H1 (cell line): ENCODE measurements at regions not wholly inside any gene's neighbourhood (a gene's known extent, or its start where the extent isn't known, plus 50 kb on each side); places are given as distances from the start of the nearest gene placed in this dataset.

Experiments
- CTCF ChIA-PET: fragments of 300-600 bp; sonication (Branson Sonifier 250); formaldehyde crosslinking; loops from one replicate; lab custom pipeline; 2021; ENCODE audit not compliant: partially characterized antibody; lab: Charles Lee
- POLR2A ChIA-PET: fragments of 300-600 bp; sonication (Branson Sonifier 250); formaldehyde crosslinking; loops from one replicate; lab custom pipeline; 2021; ENCODE audit warnings: inconsistent platforms; ENCODE audit not compliant: partially characterized antibody; lab: Charles Lee
- DNase-seq, 2 experiments: peaks; one replicate each; pipeline versions ENCODE4 v3.0.0 to v3.0.0-alpha.2; 2010 to 2022; ENCODE audit warnings: low spot score in 2 of 2, low read depth in 1 of 2, mixed read lengths in 1 of 2
- FAIRE-seq: peaks from 2 replicates; lab custom pipeline; 2011; peaks lifted over from hg19 to GRCh38; lab: Jason Lieb, UNC
- H2AFZ ChIP-seq: 2 replicates; pipeline ENCODE4 v1.8.1; 2012; ENCODE audit warnings: low read length, inconsistent platforms
- H2AK5ac ChIP-seq: 2 replicates; pipeline ENCODE4 v1.6.1; 2013; ENCODE audit warnings: low read depth, low read length
- H2BK120ac ChIP-seq: replicated peaks from 2 replicates; pipeline ENCODE3; 2013; ENCODE audit warnings: low read depth, low read length, inconsistent platforms
- H2BK12ac ChIP-seq: 2 replicates; pipeline ENCODE4 v1.6.1; 2013; ENCODE audit warnings: low read depth, low read length
- H2BK15ac ChIP-seq: 2 replicates; pipeline ENCODE4 v1.6.1; 2013; ENCODE audit warnings: low read length
- H2BK20ac ChIP-seq: 2 replicates; pipeline ENCODE4 v1.6.1; 2013; ENCODE audit warnings: low read length
- H2BK5ac ChIP-seq: 2 replicates; pipeline ENCODE4 v1.6.1; 2013; ENCODE audit warnings: low read depth, low read length
- H3K14ac ChIP-seq: 2 replicates; pipeline ENCODE4 v1.6.1; 2013; ENCODE audit warnings: inconsistent platforms; ENCODE audit not compliant: insufficient read length
- H3K18ac ChIP-seq: 2 replicates; pipeline ENCODE4 v1.6.1; 2013; ENCODE audit warnings: low read length; ENCODE audit errors: extremely low read depth
- H3K23ac ChIP-seq: 2 replicates; pipeline ENCODE4 v1.6.1; 2013; ENCODE audit warnings: inconsistent platforms; ENCODE audit not compliant: insufficient read length
- H3K23me2 ChIP-seq: 2 replicates; pipeline ENCODE4 v1.6.1; 2013; ENCODE audit warnings: low read depth, low read length
- H3K27ac ChIP-seq: 2 replicates; pipeline ENCODE4 v1.6.1; 2011; ENCODE audit warnings: low read depth, low read length, inconsistent platforms
- H3K27me3 ChIP-seq, 4 experiments: replicated peaks in 1 of 4; 1 replicate in 1 of 4; 2 replicates in 3 of 4; pipeline versions ENCODE4 v1.6.1 to v1.8.1; 2011 to 2013; ENCODE audit warnings: low read length in 3 of 4, mild to moderate bottlenecking in 3 of 4, inconsistent platforms in 2 of 4, mixed read lengths in 2 of 4, moderate library complexity in 1 of 4; ENCODE audit not compliant: control insufficient read depth in 3 of 4, insufficient read depth in 3 of 4; ENCODE audit errors: extremely low read depth in 1 of 4
- H3K36me3 ChIP-seq, 4 experiments: 2 replicates each; pipeline versions ENCODE4 v1.6.1 to v1.8.1; 2011 to 2013; ENCODE audit warnings: mild to moderate bottlenecking in 4 of 4, low read length in 3 of 4, moderate library complexity in 2 of 4, control low read depth in 1 of 4, inconsistent platforms in 1 of 4; ENCODE audit not compliant: insufficient read depth in 4 of 4, control insufficient read depth in 2 of 4
- H3K4ac ChIP-seq: replicated peaks from 2 replicates; pipeline ENCODE3; 2013; ENCODE audit warnings: low read length, low read depth, mixed read lengths, inconsistent platforms; ENCODE audit not compliant: insufficient read length
- H3K4me1 ChIP-seq, 4 experiments: replicated peaks in 1 of 4; 1 replicate in 1 of 4; 2 replicates in 3 of 4; pipeline versions ENCODE4 v1.6.1 to v1.8.1; 2011 to 2013; ENCODE audit warnings: low read length in 3 of 4, inconsistent platforms in 2 of 4, mixed read lengths in 1 of 4; ENCODE audit not compliant: insufficient read depth in 4 of 4, control insufficient read depth in 3 of 4
- H3K4me2 ChIP-seq, 2 experiments: 2 replicates each; pipeline versions ENCODE4 v1.6.1 to v1.8.1; 2011 to 2013; ENCODE audit warnings: low read depth in 2 of 2, low read length in 2 of 2, control low read depth in 1 of 2, inconsistent platforms in 1 of 2, mild to moderate bottlenecking in 1 of 2; ENCODE audit not compliant: insufficient read depth in 1 of 2
- H3K4me3 ChIP-seq, 4 experiments: fragments of 200-600, 300-600 bp in 1 of 4; sonication (generic), shearing (Covaris generic), sonication (Bioruptor Twin) in 1 of 4; 2 replicates each; pipeline versions ENCODE4 v1.5.1 to v1.8.1; 2011 to 2016; ENCODE audit warnings: low read length in 4 of 4, low read depth in 3 of 4, control low read depth in 2 of 4, inconsistent platforms in 2 of 4, mild to moderate bottlenecking in 2 of 4, mixed read lengths in 1 of 4, moderate library complexity in 1 of 4; ENCODE audit not compliant: insufficient read depth in 2 of 4; ENCODE audit errors: extremely low read depth in 1 of 4
- H3K56ac ChIP-seq: replicated peaks from 2 replicates; pipeline ENCODE3; 2013; ENCODE audit warnings: low read depth, mild to moderate bottlenecking, mixed read lengths, low read length, inconsistent platforms; ENCODE audit not compliant: insufficient read length
- H3K79me1 ChIP-seq: 2 replicates; pipeline ENCODE4 v1.6.1; 2013; ENCODE audit warnings: low read depth, low read length, control low read depth
- H3K79me2 ChIP-seq, 2 experiments: 2 replicates each; pipeline versions ENCODE4 v1.6.1 to v1.8.1; 2012 to 2013; ENCODE audit warnings: low read length in 2 of 2, mild to moderate bottlenecking in 2 of 2, inconsistent platforms in 1 of 2; ENCODE audit not compliant: insufficient read depth in 2 of 2, control insufficient read depth in 1 of 2
- H3K9ac ChIP-seq, 4 experiments: replicated peaks in 1 of 4; 1 replicate in 1 of 4; 2 replicates in 3 of 4; pipeline versions ENCODE4 v1.6.1 to v1.8.1; 2011 to 2013; ENCODE audit warnings: low read depth in 3 of 4, low read length in 3 of 4, control low read depth in 2 of 4, mild to moderate bottlenecking in 2 of 4, moderate library complexity in 2 of 4, inconsistent platforms in 1 of 4; ENCODE audit errors: extremely low read depth in 1 of 4
- H3K9me3 ChIP-seq, 2 experiments: 2 replicates each; pipeline versions ENCODE4 v1.6.1 to v1.8.1; 2012 to 2013; ENCODE audit warnings: mild to moderate bottlenecking in 2 of 2, moderate library complexity in 2 of 2, control low read depth in 1 of 2, inconsistent platforms in 1 of 2, low read depth in 1 of 2, low read length in 1 of 2, mixed read lengths in 1 of 2; ENCODE audit not compliant: insufficient read depth in 2 of 2
- H4K20me1 ChIP-seq, 2 experiments: replicated peaks in 1 of 2; 2 replicates each; pipeline versions ENCODE3 to v1.8.1; 2011 to 2013; ENCODE audit warnings: inconsistent platforms in 2 of 2, low read length in 2 of 2, mild to moderate bottlenecking in 1 of 2; ENCODE audit not compliant: insufficient read depth in 2 of 2, control insufficient read depth in 1 of 2
- H4K5ac ChIP-seq: 2 replicates; pipeline ENCODE4 v1.6.1; 2013; ENCODE audit warnings: low read length, low read depth, mixed read lengths, inconsistent platforms; ENCODE audit not compliant: insufficient read length
- H4K8ac ChIP-seq: 2 replicates; pipeline ENCODE4 v1.8.0; 2013; ENCODE audit warnings: mild to moderate bottlenecking, moderate library complexity, low read length, inconsistent platforms; ENCODE audit not compliant: insufficient read depth; ENCODE audit errors: extremely low read depth
- H4K91ac ChIP-seq: replicated peaks from 2 replicates; pipeline ENCODE3; 2013; ENCODE audit warnings: low read length, mixed read lengths, inconsistent platforms; ENCODE audit not compliant: insufficient read length
- BCL11A ChIP-seq, 2 experiments: IDR thresholded peaks; one replicate each; pipeline ENCODE4 v1.6.1; 2011; ENCODE audit warnings: low read depth in 2 of 2, low read length in 2 of 2, mild to moderate bottlenecking in 2 of 2
- CBX8 ChIP-seq: fragments of 300-800, 300-1000 bp; sonication (generic); IDR thresholded peaks from 2 replicates; pipeline ENCODE4 v1.7.1; 2016; ENCODE audit warnings: low read depth, low read length, borderline replicate concordance
- CHD1 ChIP-seq: IDR thresholded peaks from 2 replicates; pipeline ENCODE4 v1.6.1; 2012; ENCODE audit warnings: low read depth, low read length, improper control_type of control experiment
- CHD2 ChIP-seq: IDR thresholded peaks from 2 replicates; pipeline ENCODE4 v1.6.1; 2012; ENCODE audit warnings: low read length, improper control_type of control experiment
- MAFK ChIP-seq: IDR thresholded peaks from 2 replicates; pipeline ENCODE4 v1.6.1; 2012; ENCODE audit warnings: low read depth, mild to moderate bottlenecking, improper control_type of control experiment, low read length
- PHF8 ChIP-seq: fragments of 200-600 bp; sonication (generic); conservative IDR thresholded peaks from 2 replicates; pipeline ENCODE4 v1.7.1; 2012; ENCODE audit warnings: low read depth, mild to moderate bottlenecking, inconsistent platforms, low read length, moderate library complexity
- POLR2A ChIP-seq, 2 experiments: IDR thresholded peaks; 1 replicate in 1 of 2; 2 replicates in 1 of 2; pipeline ENCODE4 v1.6.1; 2011; ENCODE audit warnings: low read depth in 2 of 2, low read length in 2 of 2, mild to moderate bottlenecking in 2 of 2; ENCODE audit errors: control extremely low read depth in 1 of 2
- POLR2AphosphoS5 ChIP-seq: IDR thresholded peaks from 2 replicates; pipeline ENCODE4 v1.6.1; 2011; ENCODE audit warnings: low read depth, low read length
- POU5F1 ChIP-seq: IDR thresholded peaks from 2 replicates; pipeline ENCODE4 v1.6.1; 2011; ENCODE audit warnings: low read depth, mild to moderate bottlenecking, low read length, moderate library complexity
- RAD21 ChIP-seq, 2 experiments: IDR thresholded peaks in 1 of 2; conservative IDR thresholded peaks in 1 of 2; 2 replicates each; pipeline ENCODE4 v1.6.1; 2011; ENCODE audit warnings: low read depth in 2 of 2, low read length in 2 of 2, improper control_type of control experiment in 1 of 2, inconsistent platforms in 1 of 2, mild to moderate bottlenecking in 1 of 2, moderate library complexity in 1 of 2
- RFX5 ChIP-seq: IDR thresholded peaks from 2 replicates; pipeline ENCODE4 v1.6.1; 2011; ENCODE audit warnings: low read depth, low read length, improper control_type of control experiment, borderline replicate concordance
- SAP30 ChIP-seq: fragments of 300-600 bp; sonication (generic); IDR thresholded peaks from 2 replicates; pipeline ENCODE4 v1.7.1; 2012; ENCODE audit warnings: low read length, moderate library complexity, mild to moderate bottlenecking, inconsistent platforms; ENCODE audit not compliant: insufficient read depth, insufficient replicate concordance
- SP1 ChIP-seq: IDR thresholded peaks from 2 replicates; pipeline ENCODE4 v1.6.1; 2011; ENCODE audit warnings: low read depth, low read length
- SP4 ChIP-seq: IDR thresholded peaks from 2 replicates; pipeline ENCODE4 v1.6.1; 2012; ENCODE audit warnings: low read length, inconsistent platforms
- TBP ChIP-seq: IDR thresholded peaks from 2 replicates; pipeline ENCODE4 v1.6.1; 2011; ENCODE audit warnings: low read depth, low read length, improper control_type of control experiment
- WGBS, 2 experiments: shearing (Covaris generic) in 1 of 2; methylation state at CpG; one replicate each; pipeline versions ENCODE4 v1.1.6 to v1.1.7; 2013 to 2015; ENCODE audit warnings: low lambda C conversion rate in 2 of 2, mixed read lengths in 2 of 2, inconsistent platforms in 1 of 2, low coverage in 1 of 2, missing lambda C conversion rate in 1 of 2; ENCODE audit not compliant: insufficient replicate concordance in 2 of 2, insufficient coverage in 1 of 2, insufficient read length in 1 of 2; ENCODE audit errors: extremely low coverage in 1 of 2, missing lambda C conversion rate in 1 of 2; 5-methylcytosine and 5-hydroxymethylcytosine counted together

DNA sequence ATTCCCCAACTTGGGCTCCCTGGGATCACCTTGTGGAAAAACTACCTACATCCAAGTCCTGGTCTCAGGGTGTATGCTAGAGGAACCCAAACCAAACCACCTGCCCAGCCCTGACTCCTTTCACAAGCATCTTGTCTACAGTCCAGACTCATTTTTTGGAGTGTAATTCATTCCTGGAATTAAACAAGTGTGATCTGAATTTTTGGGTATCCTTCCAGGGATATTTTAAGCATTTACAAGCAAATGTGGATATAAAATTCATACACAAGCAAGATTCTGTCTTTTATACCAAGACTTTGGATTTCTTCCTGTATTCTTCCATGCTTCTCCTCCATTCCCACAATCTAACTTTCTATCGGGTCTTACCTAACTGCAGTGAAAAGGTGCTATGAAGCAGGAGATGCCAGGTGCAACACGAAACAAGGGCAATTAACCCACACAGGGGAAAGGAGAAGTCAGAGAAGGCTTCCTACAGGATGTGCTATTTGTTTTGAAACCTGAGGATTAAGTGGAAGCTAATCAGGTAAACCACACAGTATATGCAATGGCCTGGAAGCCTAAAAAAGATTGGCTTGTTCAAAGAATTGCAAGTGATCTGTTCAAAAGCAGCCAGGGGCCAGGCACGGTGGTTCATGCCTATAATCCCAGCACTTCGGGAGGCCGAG lies 417.2 kb upstream of the C16orf82 start:
- Histone ChIP-seq H3K14ac (no peak overlapping the region), H3K9ac (no peak overlapping the region), H4K8ac (no peak overlapping the region), H3K9me3 (no peaks in the 10 kb centered on the region), H3K79me2 (no peaks in the 10 kb centered on the region), H2BK20ac (no peak overlapping the region), H3K4ac (no peak overlapping the region), H3K36me3 (no peaks in the 10 kb centered on the region), H2BK15ac (no peak overlapping the region), H2BK5ac (no peak overlapping the region), H4K91ac (no peak overlapping the region), H3K23me2 (no peaks in the 10 kb centered on the region), H3K27me3 (no peaks in the 10 kb centered on the region), H2AK5ac (no peak overlapping the region), H2BK12ac (no peak overlapping the region), H3K79me1 (no peaks in the 10 kb centered on the region), H3K23ac (no peak overlapping the region), H2AFZ (no peak overlapping the region), H3K4me1 (no peaks in the 10 kb centered on the region), H3K18ac (no peak overlapping the region), H4K20me1 (no peaks in the 10 kb centered on the region), H3K4me2 (no peak overlapping the region), H3K4me3 (no peak overlapping the region), H3K56ac (no peak overlapping the region), H3K27ac (no peak overlapping the region), H2BK120ac (no peak overlapping the region), H4K5ac (no peak overlapping the region)
- FAIRE-seq = no peak
- no peak for DNase-seq
- ChIA-PET CTCF (interaction anchor here (1.0 kb wide), 1 partner anchor 11 kb away, joined by 4 read pairs; no protein-coding TSS in a partner anchor), POLR2A (no interaction called here)
- WGBS, 2 experiments = 94% methylated on average over 5 of the region's 5 CpGs; no CpG with 5 or more reads in 1 of the 2 experiments
- TF ChIP-seq RAD21 (IDR thresholded peaks at IDR 0.05 in 1 of 2, conservative IDR thresholded peaks at IDR 0.05 in 1 of 2; ENCODE audit: low read depth in 2 of 2, low read length in 2 of 2) (no peak), TBP (no peak), CHD1 (no peak), BCL11A (IDR thresholded peaks at IDR 0.05; ENCODE audit: low read depth in 2 of 2, low read length in 2 of 2) (no peak), PHF8 (no peak), CHD2 (no peak), RFX5 (no peak), MAFK (no peak), SAP30 (no peak), CBX8 (no peak), POLR2AphosphoS5 (no peak), SP1 (no peak), POLR2A (IDR thresholded peaks at IDR 0.05; ENCODE audit: control extremely low read depth in 1 of 2, low read depth in 2 of 2, low read length in 2 of 2) (no peak), SP4 (no peak), POU5F1 (no peak)
